ENCODE measurements at regions not wholly inside any gene's neighbourhood (a gene's known extent, or its start where the extent isn't known, plus 50 kb on each side); places are given as distances from the start of the nearest gene placed in this dataset.
"Not testable (repeated sequence)": the region's sequence is repeated elsewhere in the genome, so short reads cannot be mapped to it uniquely, and the experiment has no call there.

GRCh38 chr9:33740075-33740474 lies 55.3 kb upstream of the PRSS3 start:
- DNase-seq = no peak

GRCh38 chr9:33740958-33741357 lies 54.4 kb upstream of the PRSS3 start:
- not testable (repeated sequence) for DNase-seq

GRCh38 chr9:33742051-33742450 lies 53.3 kb upstream of the PRSS3 start:
- DNase-seq = no peak

- no peak for DNase-seq
Observed at GRCh38 chr9:33742519-33742918, 52.8 kb upstream of the PRSS3 start.

Measured in NCI-H446 (cell line).